ENCODE measurements at regions not wholly inside any gene's neighbourhood (a gene's known extent, or its start where the extent isn't known, plus 50 kb on each side); places are given as distances from the start of the nearest gene placed in this dataset.

GRCh38 chr9:89721176-89721700, 116.4 kb downstream of the GADD45G start:
- H3K4me1 Mint-ChIP-seq: peaks cover 33% of the 10 kb centered on the region
- no peaks in the 10 kb centered on the region for H3K36me3 Mint-ChIP-seq (ENCODE audit: low read depth)
- peak overlapping the region; percentile 29 for H3K4me3 Mint-ChIP-seq
- peak; percentile 37 for DNase-seq
- H3K27ac Mint-ChIP-seq: no peak overlapping the region
- H3K9me3 Mint-ChIP-seq: no peaks in the 10 kb centered on the region
- H3K27me3 Mint-ChIP-seq (ENCODE audit: low read depth, poor library complexity): peaks cover 12% of the 10 kb centered on the region
- no peak for TF ChIP-seq CTCF (IDR thresholded peaks at IDR 0.05)

- Mint-ChIP-seq H3K9me3 (no peaks in the 10 kb centered on the region), H3K4me1 (peaks cover 33% of the 10 kb centered on the region)
- no peak for TF ChIP-seq CTCF (IDR thresholded peaks at IDR 0.05)
Measured at GRCh38 chr9:89721971-89722530, 117.2 kb downstream of the GADD45G start.

DNA sequence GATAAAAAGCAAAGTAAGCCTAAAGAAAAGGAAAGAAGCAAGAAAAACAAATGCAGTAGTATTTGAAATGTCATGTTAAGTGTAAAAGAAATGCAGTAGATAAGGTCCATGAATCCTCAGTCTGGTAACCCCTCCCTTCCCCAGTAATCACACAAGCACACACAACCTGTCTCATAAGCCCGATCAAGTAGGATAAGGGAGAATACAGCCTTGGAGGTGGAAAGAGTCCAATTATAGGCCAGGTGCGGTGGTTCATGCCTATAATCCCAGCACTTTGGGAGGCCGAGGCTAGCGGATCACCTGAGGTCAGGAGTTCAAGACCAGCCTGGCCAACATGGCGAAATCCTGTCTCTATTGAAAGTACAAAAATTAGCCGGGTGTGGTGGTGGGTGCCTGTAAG, 117.9 kb downstream of the GADD45G start:
- DNase-seq: no peak
- H3K4me3 Mint-ChIP-seq: no peak overlapping the region
- no peak for TF ChIP-seq CTCF (IDR thresholded peaks at IDR 0.05)

More at GRCh38 chr9:89721971-89722530, 117.2 kb downstream of the GADD45G start:
- no peak overlapping the region for H3K27ac Mint-ChIP-seq
- DNase-seq: no peak
- no peaks in the 10 kb centered on the region for H3K36me3 Mint-ChIP-seq (ENCODE audit: low read depth)
- H3K4me3 Mint-ChIP-seq: no peak overlapping the region
- H3K27me3 Mint-ChIP-seq (ENCODE audit: low read depth, poor library complexity): peaks cover 16% of the 10 kb centered on the region

DNA sequence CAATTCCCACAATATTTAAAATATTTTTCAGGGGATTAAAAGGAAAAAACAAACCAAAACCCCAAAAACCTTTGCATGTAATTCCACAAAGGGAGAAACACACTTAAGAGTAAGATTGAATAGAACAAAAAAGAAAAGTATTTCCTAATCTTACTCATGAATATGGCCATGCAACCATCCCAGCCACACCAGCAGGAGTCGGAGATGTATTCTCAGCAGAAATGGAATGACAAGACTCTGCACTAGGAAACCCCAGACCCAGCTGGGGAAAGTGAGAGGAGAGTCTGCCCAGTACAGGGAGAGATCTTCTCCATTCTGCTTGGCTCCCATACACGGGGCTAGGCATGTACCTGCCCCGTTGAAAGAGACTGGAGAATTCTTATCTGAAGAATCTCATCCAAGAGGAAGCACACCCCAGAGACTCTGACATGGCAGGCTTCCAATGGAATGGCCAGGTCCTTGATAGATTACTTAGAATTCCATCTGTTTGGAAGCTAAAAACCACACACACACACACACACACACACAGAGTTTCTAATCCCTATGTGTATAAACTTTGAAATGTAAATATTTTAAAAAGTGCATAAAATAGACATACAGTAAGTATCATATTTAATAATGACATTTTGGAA, 118.8 kb downstream of the GADD45G start:
- no peak for DNase-seq

More for the DNA sequence above, 117.9 kb downstream of the GADD45G start:
- Mint-ChIP-seq H3K27me3 (ENCODE audit: low read depth, poor library complexity) (peaks cover 16% of the 10 kb centered on the region), H3K4me1 (peaks cover 33% of the 10 kb centered on the region), H3K27ac (no peak overlapping the region), H3K9me3 (no peaks in the 10 kb centered on the region), H3K36me3 (ENCODE audit: low read depth) (no peaks in the 10 kb centered on the region)

GRCh38 chr9:89724659-89725058, 119.8 kb downstream of the GADD45G start:
- TF ChIP-seq CTCF (IDR thresholded peaks at IDR 0.05): no peak
- Mint-ChIP-seq H3K36me3 (ENCODE audit: low read depth) (no peaks in the 10 kb centered on the region), H3K9me3 (no peaks in the 10 kb centered on the region), H3K4me1 (peaks cover 38% of the 10 kb centered on the region), H3K27ac (no peak overlapping the region), H3K27me3 (ENCODE audit: low read depth, poor library complexity) (peaks cover 8% of the 10 kb centered on the region), H3K4me3 (no peak overlapping the region)
- no peak for DNase-seq

More for the DNA sequence above, 118.8 kb downstream of the GADD45G start:
- TF ChIP-seq CTCF (IDR thresholded peaks at IDR 0.05): no peak
- H3K27ac Mint-ChIP-seq: no peak overlapping the region
- H3K4me1 Mint-ChIP-seq: peaks cover 33% of the 10 kb centered on the region
- no peaks in the 10 kb centered on the region for H3K36me3 Mint-ChIP-seq (ENCODE audit: low read depth)
- peaks cover 16% of the 10 kb centered on the region for H3K27me3 Mint-ChIP-seq (ENCODE audit: low read depth, poor library complexity)
- H3K9me3 Mint-ChIP-seq: no peaks in the 10 kb centered on the region
- no peak overlapping the region for H3K4me3 Mint-ChIP-seq

- Mint-ChIP-seq H3K27ac (no peak overlapping the region), H3K9me3 (no peaks in the 10 kb centered on the region), H3K27me3 (ENCODE audit: low read depth, poor library complexity) (peaks cover 4% of the 10 kb centered on the region), H3K36me3 (ENCODE audit: low read depth) (no peaks in the 10 kb centered on the region), H3K4me3 (no peak overlapping the region), H3K4me1 (peaks cover 31% of the 10 kb centered on the region)
- DNase-seq: no peak
- no peak for TF ChIP-seq CTCF (IDR thresholded peaks at IDR 0.05)
Measured at GRCh38 chr9:89725271-89725670, 120.5 kb downstream of the GADD45G start.
